Cardiac muscle cell (in vitro differentiated cells and primary cell): ENCODE measurements at regions not wholly inside any gene's neighbourhood (a gene's known extent, or its start where the extent isn't known, plus 50 kb on each side); places are given as distances from the start of the nearest gene placed in this dataset.

Source experiments
- DNase-seq, 2 donors: peaks; one replicate each; pipeline versions ENCODE4 v3.0.0 to v3.0.0-alpha.2; 2010 to 2017; ENCODE audit warnings: low read depth in 1 of 2, low spot score in 1 of 2
- H3K27ac ChIP-seq: fragments of 200-600 bp; sonication (generic); 2 replicates; pipeline ENCODE4 v1.5.1; 2016
- H3K27me3 ChIP-seq: fragments of 200-600 bp; sonication (generic); 2 replicates; pipeline ENCODE4 v1.6.0; 2016; ENCODE audit warnings: control low read depth
- H3K36me3 ChIP-seq: fragments of 200-600 bp; sonication (generic); 2 replicates; pipeline ENCODE4 v1.5.1; 2016; ENCODE audit warnings: control low read depth
- H3K4me1 ChIP-seq: fragments of 200-600 bp; sonication (generic); 2 replicates; pipeline ENCODE4 v1.8.1; 2017; ENCODE audit warnings: low read depth, mild to moderate bottlenecking, mixed run types
- H3K4me3 ChIP-seq: fragments of 200-600 bp; sonication (generic); 2 replicates; pipeline ENCODE4 v1.5.1; 2016; ENCODE audit warnings: mild to moderate bottlenecking
- H3K9me3 ChIP-seq: fragments of 200-600 bp; sonication (generic); 2 replicates; pipeline ENCODE4 v1.5.1; 2017; ENCODE audit warnings: low read depth, mild to moderate bottlenecking, control low read depth
- CTCF ChIP-seq: IDR thresholded peaks from 2 replicates; pipeline ENCODE4 v1.5.1; 2012; ENCODE audit warnings: low read depth, mild to moderate bottlenecking, low read length

DNA sequence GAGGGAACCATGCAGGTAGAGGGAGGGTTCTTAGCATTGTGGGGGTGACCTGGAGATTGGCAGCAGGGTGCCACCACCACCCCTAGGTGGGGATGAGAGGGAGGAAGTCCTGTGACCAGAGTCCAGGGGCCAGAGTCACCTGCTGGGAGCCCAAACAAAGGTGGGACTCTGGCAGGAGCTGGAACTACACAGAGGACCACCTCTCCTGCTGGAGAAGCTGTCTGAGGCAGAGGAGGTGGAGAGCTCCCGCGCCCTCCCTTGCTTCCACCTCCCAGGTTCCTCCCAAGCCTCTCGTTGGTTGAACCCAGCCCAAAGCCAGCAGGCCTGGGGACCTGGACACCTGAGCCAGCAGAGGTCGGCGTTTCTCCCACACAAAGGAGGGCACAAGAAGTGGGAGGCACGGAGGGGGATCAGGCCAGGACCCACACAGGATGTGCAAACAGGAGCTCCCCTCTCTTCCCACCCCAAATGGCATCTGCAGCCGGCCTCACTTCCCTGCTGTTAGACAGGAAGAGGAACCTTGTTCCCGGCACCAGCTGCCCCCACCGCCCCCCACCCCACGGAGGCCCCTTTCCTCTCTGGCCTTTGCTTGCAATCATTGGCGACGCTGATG lies 154.6 kb downstream of the SEC14L1 start:
- no peak for TF ChIP-seq CTCF
- Histone ChIP-seq H3K9me3 (no peaks in the 10 kb centered on the region), H3K27ac (no peak overlapping the region), H3K36me3 (no peaks in the 10 kb centered on the region), H3K27me3 (no peaks in the 10 kb centered on the region), H3K4me1 (peaks cover 18% of the 10 kb centered on the region), H3K4me3 (no peak overlapping the region)
- DNase-seq, result no peak

DNA sequence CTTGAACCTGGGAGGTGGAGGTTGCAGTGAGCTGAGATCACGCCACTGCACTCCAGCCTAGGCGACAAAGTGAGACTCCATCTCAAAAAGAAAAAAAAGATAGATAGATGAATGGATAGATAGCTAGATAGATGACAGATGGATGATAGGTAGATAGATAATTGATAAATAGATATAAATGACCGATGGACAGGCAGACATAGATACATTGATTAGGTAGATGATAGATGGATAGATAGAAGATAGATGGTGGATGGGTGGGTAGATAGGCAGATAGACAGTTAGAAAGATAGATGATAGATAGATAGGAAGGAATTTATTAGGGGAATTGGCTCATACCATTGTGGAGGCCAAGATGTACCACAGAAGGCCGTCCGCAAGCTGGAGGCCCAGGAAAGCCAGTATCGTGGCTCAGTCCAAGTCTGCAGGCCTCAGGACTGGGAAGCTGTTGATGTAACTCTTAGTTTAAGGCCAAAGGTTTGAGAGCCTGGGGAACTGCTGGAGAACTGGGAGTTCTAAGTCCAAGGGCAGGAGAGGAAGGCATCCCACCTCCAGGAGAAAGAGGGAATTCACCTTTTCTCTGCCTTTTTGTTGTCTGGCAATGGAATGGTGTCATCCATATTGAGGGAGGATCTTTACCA lies 156.1 kb downstream of the SEC14L1 start:
- TF ChIP-seq CTCF, result no peak
- Histone ChIP-seq H3K27ac (no peak overlapping the region), H3K4me1 (peaks cover 20% of the 10 kb centered on the region), H3K9me3 (no peaks in the 10 kb centered on the region), H3K36me3 (no peaks in the 10 kb centered on the region), H3K27me3 (no peaks in the 10 kb centered on the region), H3K4me3 (no peak overlapping the region)
- no peak for DNase-seq

DNA sequence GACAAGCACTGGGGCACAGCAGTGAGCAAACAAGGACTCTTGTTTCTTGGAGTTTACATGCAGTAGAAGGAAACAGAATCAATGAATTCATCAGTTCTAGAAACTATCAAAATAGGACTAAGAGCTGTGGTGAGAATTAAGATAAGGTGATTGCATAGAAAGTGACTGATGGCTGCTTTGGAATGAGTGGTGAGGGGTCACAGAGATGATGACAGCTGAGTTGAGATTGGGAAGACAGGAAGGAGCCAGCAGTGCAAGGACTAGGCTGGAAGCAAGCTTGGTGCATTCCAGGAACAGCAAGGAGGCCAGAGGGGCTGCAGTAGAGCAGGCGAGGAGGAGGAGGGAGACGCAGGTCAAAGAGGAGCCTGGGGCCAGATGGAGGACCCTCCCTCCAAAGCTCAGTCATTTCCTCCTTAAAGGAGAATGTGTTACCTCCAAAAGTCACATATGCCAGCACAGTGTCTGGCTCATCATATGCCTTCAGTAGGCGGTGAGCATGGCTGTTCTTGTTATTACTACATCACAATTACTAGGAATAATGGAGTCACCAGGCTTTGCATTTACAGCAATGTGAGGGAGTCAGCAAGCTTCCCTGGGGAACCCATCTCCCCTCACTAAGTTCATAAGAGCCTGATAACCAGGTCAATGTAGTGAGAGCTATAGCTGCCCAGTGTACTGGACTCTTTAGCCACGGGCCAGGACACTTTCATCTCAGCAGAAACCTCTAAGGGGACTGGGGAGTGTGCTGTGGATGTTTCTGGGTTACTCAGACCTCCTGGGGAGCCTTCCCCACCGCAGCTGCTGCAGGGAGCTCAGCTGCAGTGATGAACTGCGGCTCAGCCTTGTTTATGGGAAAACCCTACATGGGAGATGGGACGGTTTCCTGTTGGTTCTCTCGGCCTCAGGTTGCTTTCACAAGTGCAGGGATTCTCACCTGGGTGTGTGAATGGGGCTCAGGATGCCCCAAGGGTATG lies 157.2 kb downstream of the SEC14L1 start:
- H3K27me3 ChIP-seq, result no peaks in the 10 kb centered on the region
- peaks cover 20% of the 10 kb centered on the region for H3K4me1 ChIP-seq
- no peaks in the 10 kb centered on the region for H3K9me3 ChIP-seq
- DNase-seq, result no peak
- no peak overlapping the region for H3K4me3 ChIP-seq
- TF ChIP-seq CTCF, result no peak
- peak overlapping the region; percentile 28 for H3K27ac ChIP-seq
- H3K36me3 ChIP-seq, result no peaks in the 10 kb centered on the region

- no peaks in the 10 kb centered on the region for H3K36me3 ChIP-seq
- H3K4me3 ChIP-seq, result no peak overlapping the region
- peaks cover 20% of the 10 kb centered on the region for H3K4me1 ChIP-seq
- no peak for DNase-seq
- TF ChIP-seq CTCF, result no peak
- H3K27ac ChIP-seq, result no peak overlapping the region
- no peaks in the 10 kb centered on the region for H3K27me3 ChIP-seq
- no peaks in the 10 kb centered on the region for H3K9me3 ChIP-seq
These were observed 158.0 kb downstream of the SEC14L1 start for GRCh38 chr17:77298811-77299210.

- H3K27ac ChIP-seq, result no peak overlapping the region
- H3K27me3 ChIP-seq, result no peaks in the 10 kb centered on the region
- TF ChIP-seq CTCF, result no peak
- H3K9me3 ChIP-seq, result no peaks in the 10 kb centered on the region
- no peak overlapping the region for H3K4me3 ChIP-seq
- DNase-seq, result no peak
- H3K4me1 ChIP-seq, result peaks cover 20% of the 10 kb centered on the region
- no peaks in the 10 kb centered on the region for H3K36me3 ChIP-seq
These were observed 158.7 kb downstream of the SEC14L1 start for GRCh38 chr17:77299256-77300015.
